WTC11 (cell line): ENCODE measurements at regions not wholly inside any gene's neighbourhood (a gene's known extent, or its start where the extent isn't known, plus 50 kb on each side); places are given as distances from the start of the nearest gene placed in this dataset.

ENCODE experiments used
- ATAC-seq: fragments of 200-7000 bp; cut with Tn5 transposase; 2 replicates; pipeline ENCODE4 v1.10.0; 2021; ENCODE audit warnings: mild to moderate bottlenecking, moderate library complexity
- CTCF ChIA-PET: fragments of 300-600 bp; sonication (Branson Sonifier 250); formaldehyde crosslinking; loops from one replicate; lab custom pipeline; 2021; ENCODE audit warnings: antibody characterized with exemption; lab: Charles Lee
- POLR2A ChIA-PET: fragments of 350-600 bp; sonication (Branson Sonifier 250); formaldehyde crosslinking; loops from one replicate; lab custom pipeline; 2021; ENCODE audit warnings: antibody characterized with exemption; lab: Charles Lee
- DNase-seq: peaks from one replicate; pipeline ENCODE4 v3.0.0; 2021; ENCODE audit warnings: low spot score
- H3K27ac Mint-ChIP-seq: 2 replicates; pipeline ENCODE4 v1.8.0; 2021; ENCODE audit warnings: mixed read lengths
- H3K27me3 Mint-ChIP-seq: 2 replicates; pipeline ENCODE4 v1.8.0; 2021; ENCODE audit warnings: low read depth, mild to moderate bottlenecking, moderate library complexity, mixed read lengths
- H3K36me3 Mint-ChIP-seq: 2 replicates; pipeline ENCODE4 v1.8.0; 2021; ENCODE audit warnings: mixed read lengths
- H3K4me1 Mint-ChIP-seq: 2 replicates; pipeline ENCODE4 v1.8.0; 2022; ENCODE audit warnings: mixed read lengths
- H3K4me3 Mint-ChIP-seq: 2 replicates; pipeline ENCODE4 v1.8.0; 2021; ENCODE audit warnings: mild to moderate bottlenecking, moderate library complexity, mixed read lengths
- H3K9me3 Mint-ChIP-seq: 2 replicates; pipeline ENCODE4 v1.8.0; 2021; ENCODE audit warnings: mixed read lengths
- CREM ChIP-seq: sonication (generic); formaldehyde crosslinking; IDR thresholded peaks from 2 replicates; pipeline ENCODE4 v1.8.1; 2022; ENCODE audit warnings: mild to moderate bottlenecking, missing genetic modification reagents, moderate library complexity
- ELF4 ChIP-seq: sonication (generic); formaldehyde crosslinking; IDR thresholded peaks from 2 replicates; pipeline ENCODE4 v1.8.1; 2022; ENCODE audit warnings: low read depth, mild to moderate bottlenecking, moderate library complexity, missing genetic modification reagents
- EMX1 ChIP-seq: fragments of 250-450 bp; sonication (Bioruptor Pico); IDR thresholded peaks from 2 replicates; pipeline ENCODE4 v1.8.0; 2021; ENCODE audit warnings: mild to moderate bottlenecking
- GRHL2 ChIP-seq: fragments of 250-450 bp; sonication (Bioruptor Pico); IDR thresholded peaks from 2 replicates; pipeline ENCODE4 v1.8.0; 2022; ENCODE audit warnings: mild to moderate bottlenecking, moderate library complexity; ENCODE audit not compliant: insufficient replicate concordance, severe bottlenecking
- NFE2L1 ChIP-seq: sonication (generic); formaldehyde crosslinking; IDR thresholded peaks from 2 replicates; pipeline ENCODE4 v1.8.1; 2023; ENCODE audit warnings: missing genetic modification reagents
- NR1H2 ChIP-seq: sonication (generic); formaldehyde crosslinking; IDR thresholded peaks from 2 replicates; pipeline ENCODE4 v1.9.0; 2021; ENCODE audit warnings: mild to moderate bottlenecking, moderate library complexity, missing genetic modification reagents
- OVOL2 ChIP-seq: fragments of 250-450 bp; sonication (Bioruptor Pico); IDR thresholded peaks from 2 replicates; pipeline ENCODE4 v1.9.0; 2021; ENCODE audit warnings: mild to moderate bottlenecking, borderline replicate concordance
- PRRX2 ChIP-seq: fragments of 250-450 bp; sonication (Bioruptor Pico); IDR thresholded peaks from 2 replicates; pipeline ENCODE4 v1.8.0; 2021; ENCODE audit warnings: mild to moderate bottlenecking
- SOX15 ChIP-seq: fragments of 250-450 bp; sonication (Bioruptor Pico); IDR thresholded peaks from 2 replicates; pipeline ENCODE4 v1.9.0; 2021; ENCODE audit warnings: mild to moderate bottlenecking
- TP53 ChIP-seq: sonication (generic); formaldehyde crosslinking; IDR thresholded peaks from 2 replicates; pipeline ENCODE4 v1.8.1; 2023; ENCODE audit warnings: mild to moderate bottlenecking, missing genetic modification reagents
- ZNF121 ChIP-seq: sonication (generic); formaldehyde crosslinking; IDR thresholded peaks from 2 replicates; pipeline ENCODE4 v1.8.0; 2023; ENCODE audit warnings: missing genetic modification reagents
- ZNF219 ChIP-seq: sonication (generic); formaldehyde crosslinking; IDR thresholded peaks from 2 replicates; pipeline ENCODE4 v1.8.0; 2023; ENCODE audit warnings: missing genetic modification reagents, mild to moderate bottlenecking, borderline replicate concordance
- ZNF396 ChIP-seq: fragments of 250-450 bp; sonication (Bioruptor Pico); IDR thresholded peaks from 2 replicates; pipeline ENCODE4 v1.8.0; 2021; ENCODE audit warnings: mild to moderate bottlenecking, moderate library complexity, borderline replicate concordance
- ZNF423 ChIP-seq: fragments of 250-450 bp; sonication (Bioruptor Pico); IDR thresholded peaks from 2 replicates; pipeline ENCODE4 v2.1.2; 2022; ENCODE audit warnings: mild to moderate bottlenecking, moderate library complexity
- TF ChIP-seq, protein P1 (sequence below): sonication (generic); formaldehyde crosslinking; IDR thresholded peaks from 2 replicates; pipeline ENCODE4 v1.8.0; 2022; ENCODE audit warnings: mild to moderate bottlenecking, missing genetic modification reagents
- TF ChIP-seq, protein P2 (sequence below): sonication (generic); formaldehyde crosslinking; IDR thresholded peaks from 2 replicates; pipeline ENCODE4 v1.8.0; 2023; ENCODE audit warnings: missing genetic modification reagents
- TF ChIP-seq, protein P3 (sequence below): fragments of 250-450 bp; sonication (Bioruptor Pico); IDR thresholded peaks from 2 replicates; pipeline ENCODE4 v1.9.0; 2021; ENCODE audit warnings: moderate library complexity, mild to moderate bottlenecking, inconsistent platforms, borderline replicate concordance
- TF ChIP-seq, protein P4 (sequence below): sonication (generic); formaldehyde crosslinking; IDR thresholded peaks from 2 replicates; pipeline ENCODE4 v1.8.1; 2022; ENCODE audit warnings: missing genetic modification reagents, borderline replicate concordance
- TF ChIP-seq, protein P5 (sequence below): sonication (generic); formaldehyde crosslinking; IDR thresholded peaks from 2 replicates; pipeline ENCODE4 v1.8.1; 2022; ENCODE audit warnings: mild to moderate bottlenecking, missing genetic modification reagents, moderate library complexity, borderline replicate concordance
- TF ChIP-seq, protein P6 (sequence below): sonication (generic); formaldehyde crosslinking; IDR thresholded peaks from 2 replicates; pipeline ENCODE4 v1.8.0; 2023; ENCODE audit warnings: mild to moderate bottlenecking, missing genetic modification reagents
- TF ChIP-seq, protein P7 (sequence below): sonication (generic); formaldehyde crosslinking; IDR thresholded peaks from 2 replicates; pipeline ENCODE4 v1.8.0; 2022; ENCODE audit warnings: mild to moderate bottlenecking, missing genetic modification reagents
- TF ChIP-seq, protein P8 (sequence below): sonication (generic); formaldehyde crosslinking; IDR thresholded peaks from 2 replicates; pipeline ENCODE4 v1.8.1; 2023; ENCODE audit warnings: mild to moderate bottlenecking, missing genetic modification reagents, moderate library complexity

DNA sequence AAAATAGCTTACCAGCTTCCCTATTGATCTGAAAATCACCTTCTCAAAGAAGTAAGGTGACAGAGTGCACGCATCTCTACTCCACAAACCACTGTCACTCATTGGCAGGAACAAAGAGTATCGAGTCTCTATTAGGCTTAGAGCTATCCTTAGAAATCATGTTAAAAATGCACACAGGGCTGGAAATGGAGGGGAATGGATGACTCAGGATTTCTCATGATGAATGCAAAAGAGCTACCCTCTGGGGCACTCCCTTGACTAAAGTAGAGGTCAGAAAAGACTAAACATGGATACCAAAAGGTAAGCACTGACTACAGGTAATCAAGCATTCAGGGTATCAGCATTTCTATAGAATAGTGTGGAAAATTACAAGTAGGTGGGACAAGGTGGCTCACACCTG, 96.1 kb upstream of the ANO4 start:
- TF ChIP-seq ELF4 (CRISPR knock-in tag) (no peak), SOX15 (CRISPR knock-in tag) (no peak), PRRX2 (no peak), ZNF423 (CRISPR knock-in tag) (no peak), NFE2L1 (CRISPR knock-in tag) (no peak), ZNF121 (no peak), ZNF396 (CRISPR knock-in tag) (no peak), OVOL2 (CRISPR knock-in tag) (no peak), CREM (no peak), ZNF219 (CRISPR knock-in tag) (no peak), GRHL2 (CRISPR knock-in tag) (no peak), TP53 (no peak), NR1H2 (CRISPR knock-in tag) (no peak)
- TF ChIP-seq, protein P1, sequence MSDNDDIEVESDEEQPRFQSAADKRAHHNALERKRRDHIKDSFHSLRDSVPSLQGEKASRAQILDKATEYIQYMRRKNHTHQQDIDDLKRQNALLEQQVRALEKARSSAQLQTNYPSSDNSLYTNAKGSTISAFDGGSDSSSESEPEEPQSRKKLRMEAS (CRISPR knock-in tag), result no peak
- TF ChIP-seq, protein P2, sequence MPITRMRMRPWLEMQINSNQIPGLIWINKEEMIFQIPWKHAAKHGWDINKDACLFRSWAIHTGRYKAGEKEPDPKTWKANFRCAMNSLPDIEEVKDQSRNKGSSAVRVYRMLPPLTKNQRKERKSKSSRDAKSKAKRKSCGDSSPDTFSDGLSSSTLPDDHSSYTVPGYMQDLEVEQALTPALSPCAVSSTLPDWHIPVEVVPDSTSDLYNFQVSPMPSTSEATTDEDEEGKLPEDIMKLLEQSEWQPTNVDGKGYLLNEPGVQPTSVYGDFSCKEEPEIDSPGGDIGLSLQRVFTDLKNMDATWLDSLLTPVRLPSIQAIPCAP, result no peak
- TF ChIP-seq, protein P3, sequence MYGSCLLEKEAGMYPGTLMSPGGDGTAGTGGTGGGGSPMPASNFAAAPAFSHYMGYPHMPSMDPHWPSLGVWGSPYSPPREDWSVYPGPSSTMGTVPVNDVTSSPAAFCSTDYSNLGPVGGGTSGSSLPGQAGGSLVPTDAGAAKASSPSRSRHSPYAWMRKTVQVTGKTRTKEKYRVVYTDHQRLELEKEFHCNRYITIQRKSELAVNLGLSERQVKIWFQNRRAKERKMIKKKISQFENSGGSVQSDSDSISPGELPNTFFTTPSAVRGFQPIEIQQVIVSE (CRISPR knock-in tag), result no peak
- TF ChIP-seq, protein P4, sequence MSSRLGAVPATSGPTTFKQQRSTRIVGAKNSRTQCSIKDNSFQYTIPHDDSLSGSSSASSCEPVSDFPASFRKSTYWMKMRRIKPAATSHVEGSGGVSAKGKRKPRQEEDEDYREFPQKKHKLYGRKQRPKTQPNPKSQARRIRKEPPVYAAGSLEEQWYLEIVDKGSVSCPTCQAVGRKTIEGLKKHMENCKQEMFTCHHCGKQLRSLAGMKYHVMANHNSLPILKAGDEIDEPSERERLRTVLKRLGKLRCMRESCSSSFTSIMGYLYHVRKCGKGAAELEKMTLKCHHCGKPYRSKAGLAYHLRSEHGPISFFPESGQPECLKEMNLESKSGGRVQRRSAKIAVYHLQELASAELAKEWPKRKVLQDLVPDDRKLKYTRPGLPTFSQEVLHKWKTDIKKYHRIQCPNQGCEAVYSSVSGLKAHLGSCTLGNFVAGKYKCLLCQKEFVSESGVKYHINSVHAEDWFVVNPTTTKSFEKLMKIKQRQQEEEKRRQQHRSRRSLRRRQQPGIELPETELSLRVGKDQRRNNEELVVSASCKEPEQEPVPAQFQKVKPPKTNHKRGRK (CRISPR knock-in tag), result no peak
- TF ChIP-seq, protein P5, sequence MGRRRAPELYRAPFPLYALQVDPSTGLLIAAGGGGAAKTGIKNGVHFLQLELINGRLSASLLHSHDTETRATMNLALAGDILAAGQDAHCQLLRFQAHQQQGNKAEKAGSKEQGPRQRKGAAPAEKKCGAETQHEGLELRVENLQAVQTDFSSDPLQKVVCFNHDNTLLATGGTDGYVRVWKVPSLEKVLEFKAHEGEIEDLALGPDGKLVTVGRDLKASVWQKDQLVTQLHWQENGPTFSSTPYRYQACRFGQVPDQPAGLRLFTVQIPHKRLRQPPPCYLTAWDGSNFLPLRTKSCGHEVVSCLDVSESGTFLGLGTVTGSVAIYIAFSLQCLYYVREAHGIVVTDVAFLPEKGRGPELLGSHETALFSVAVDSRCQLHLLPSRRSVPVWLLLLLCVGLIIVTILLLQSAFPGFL (CRISPR knock-in tag), result no peak
- TF ChIP-seq, protein P6, sequence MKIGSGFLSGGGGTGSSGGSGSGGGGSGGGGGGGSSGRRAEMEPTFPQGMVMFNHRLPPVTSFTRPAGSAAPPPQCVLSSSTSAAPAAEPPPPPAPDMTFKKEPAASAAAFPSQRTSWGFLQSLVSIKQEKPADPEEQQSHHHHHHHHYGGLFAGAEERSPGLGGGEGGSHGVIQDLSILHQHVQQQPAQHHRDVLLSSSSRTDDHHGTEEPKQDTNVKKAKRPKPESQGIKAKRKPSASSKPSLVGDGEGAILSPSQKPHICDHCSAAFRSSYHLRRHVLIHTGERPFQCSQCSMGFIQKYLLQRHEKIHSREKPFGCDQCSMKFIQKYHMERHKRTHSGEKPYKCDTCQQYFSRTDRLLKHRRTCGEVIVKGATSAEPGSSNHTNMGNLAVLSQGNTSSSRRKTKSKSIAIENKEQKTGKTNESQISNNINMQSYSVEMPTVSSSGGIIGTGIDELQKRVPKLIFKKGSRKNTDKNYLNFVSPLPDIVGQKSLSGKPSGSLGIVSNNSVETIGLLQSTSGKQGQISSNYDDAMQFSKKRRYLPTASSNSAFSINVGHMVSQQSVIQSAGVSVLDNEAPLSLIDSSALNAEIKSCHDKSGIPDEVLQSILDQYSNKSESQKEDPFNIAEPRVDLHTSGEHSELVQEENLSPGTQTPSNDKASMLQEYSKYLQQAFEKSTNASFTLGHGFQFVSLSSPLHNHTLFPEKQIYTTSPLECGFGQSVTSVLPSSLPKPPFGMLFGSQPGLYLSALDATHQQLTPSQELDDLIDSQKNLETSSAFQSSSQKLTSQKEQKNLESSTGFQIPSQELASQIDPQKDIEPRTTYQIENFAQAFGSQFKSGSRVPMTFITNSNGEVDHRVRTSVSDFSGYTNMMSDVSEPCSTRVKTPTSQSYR (CRISPR knock-in tag), result no peak
- Mint-ChIP-seq H3K4me3 (no peak overlapping the region), H3K27me3 (no peaks in the 10 kb centered on the region), H3K4me1 (peaks cover 8% of the 10 kb centered on the region), H3K27ac (no peak overlapping the region), H3K9me3 (peaks cover 13% of the 10 kb centered on the region), H3K36me3 (no peaks in the 10 kb centered on the region)
- ChIA-PET CTCF (interaction anchor here (2.9 kb wide), 1 partner anchor 26 kb away, joined by 17 read pairs; no protein-coding TSS in a partner anchor), POLR2A (no interaction called here)
- DNase-seq (no peak), ATAC-seq (no peak)

DNA sequence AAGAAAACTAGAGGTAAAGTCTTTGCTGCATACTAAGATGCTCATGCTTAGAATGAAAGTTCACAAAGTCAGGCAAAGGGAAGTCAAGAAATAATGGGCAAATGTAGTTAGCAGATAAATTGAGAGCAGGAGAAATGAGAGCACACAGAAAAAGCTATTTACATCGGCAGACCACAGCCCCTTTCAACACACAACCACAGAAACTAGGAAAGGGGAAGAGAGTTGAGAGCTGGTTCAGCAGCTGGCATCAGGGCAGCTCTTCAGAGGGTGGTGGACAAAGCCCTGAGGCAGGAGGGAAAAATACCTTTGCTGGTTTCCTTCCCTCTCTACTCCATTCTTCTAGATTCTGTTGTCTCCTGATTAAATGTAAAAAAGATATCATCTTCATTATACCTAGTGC, 95.4 kb upstream of the ANO4 start:
- no peak for DNase-seq
- H3K4me3 Mint-ChIP-seq, result no peak overlapping the region
- ChIA-PET CTCF (interaction anchor here (2.9 kb wide), 1 partner anchor 27 kb away, joined by 17 read pairs; no protein-coding TSS in a partner anchor), POLR2A (no interaction called here)
- TF ChIP-seq, protein P7, sequence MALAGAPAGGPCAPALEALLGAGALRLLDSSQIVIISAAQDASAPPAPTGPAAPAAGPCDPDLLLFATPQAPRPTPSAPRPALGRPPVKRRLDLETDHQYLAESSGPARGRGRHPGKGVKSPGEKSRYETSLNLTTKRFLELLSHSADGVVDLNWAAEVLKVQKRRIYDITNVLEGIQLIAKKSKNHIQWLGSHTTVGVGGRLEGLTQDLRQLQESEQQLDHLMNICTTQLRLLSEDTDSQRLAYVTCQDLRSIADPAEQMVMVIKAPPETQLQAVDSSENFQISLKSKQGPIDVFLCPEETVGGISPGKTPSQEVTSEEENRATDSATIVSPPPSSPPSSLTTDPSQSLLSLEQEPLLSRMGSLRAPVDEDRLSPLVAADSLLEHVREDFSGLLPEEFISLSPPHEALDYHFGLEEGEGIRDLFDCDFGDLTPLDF (CRISPR knock-in tag), result no peak
- TF ChIP-seq EMX1 (CRISPR knock-in tag), result no peak
- TF ChIP-seq, protein P8, sequence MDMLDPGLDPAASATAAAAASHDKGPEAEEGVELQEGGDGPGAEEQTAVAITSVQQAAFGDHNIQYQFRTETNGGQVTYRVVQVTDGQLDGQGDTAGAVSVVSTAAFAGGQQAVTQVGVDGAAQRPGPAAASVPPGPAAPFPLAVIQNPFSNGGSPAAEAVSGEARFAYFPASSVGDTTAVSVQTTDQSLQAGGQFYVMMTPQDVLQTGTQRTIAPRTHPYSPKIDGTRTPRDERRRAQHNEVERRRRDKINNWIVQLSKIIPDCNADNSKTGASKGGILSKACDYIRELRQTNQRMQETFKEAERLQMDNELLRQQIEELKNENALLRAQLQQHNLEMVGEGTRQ (CRISPR knock-in tag), result no peak
- no peak overlapping the region for H3K27ac Mint-ChIP-seq
- peaks cover 8% of the 10 kb centered on the region for H3K4me1 Mint-ChIP-seq
- ATAC-seq, result no peak
- no peaks in the 10 kb centered on the region for H3K27me3 Mint-ChIP-seq
- H3K9me3 Mint-ChIP-seq, result peaks cover 14% of the 10 kb centered on the region
- no peaks in the 10 kb centered on the region for H3K36me3 Mint-ChIP-seq
